HG03175 (cell line): ENCODE measurements at regions not wholly inside any gene's neighbourhood (a gene's known extent, or its start where the extent isn't known, plus 50 kb on each side); places are given as distances from the start of the nearest gene placed in this dataset.

ENCODE experiments used
- ATAC-seq: cut with Tn5 transposase; IDR thresholded peaks from one replicate; pipeline ENCODE4 v1.9.1; 2021; ENCODE audit warnings: mild to moderate bottlenecking, moderate library complexity; ENCODE audit not compliant: unreplicated experiment

DNA sequence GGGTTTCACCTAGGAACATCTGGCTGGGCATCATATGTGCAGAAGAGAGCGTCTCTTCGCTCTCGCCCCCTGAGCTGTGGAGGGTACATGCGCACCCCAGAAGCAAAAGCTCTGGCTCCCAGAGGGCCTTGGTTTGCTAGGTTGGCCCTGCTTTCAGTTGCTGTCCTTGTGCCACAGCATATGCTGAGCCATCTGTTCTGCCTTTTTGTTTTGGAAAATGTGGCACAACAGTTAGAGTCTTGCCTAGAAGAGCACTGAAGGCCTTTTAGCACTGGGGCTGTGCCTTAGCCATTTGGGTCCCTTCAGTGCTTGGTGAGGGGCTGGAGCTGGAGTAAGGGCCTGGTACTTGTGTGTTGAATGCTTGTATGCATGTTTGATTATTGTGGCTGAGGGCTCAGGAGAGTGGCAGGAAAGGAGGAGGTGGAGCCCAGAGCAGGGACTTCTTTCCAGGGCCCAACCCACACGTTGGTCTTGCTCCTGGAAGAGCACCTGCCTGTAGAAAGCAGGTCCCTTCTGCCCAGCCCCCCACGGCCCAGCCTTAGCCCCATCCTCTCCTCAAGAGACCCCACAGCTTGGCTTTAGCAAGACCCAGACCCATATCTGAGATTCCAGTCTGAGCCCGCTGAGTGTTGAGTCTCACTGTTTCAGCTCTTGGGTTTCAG, 113.7 kb downstream of the SLC25A47 start:
- no peak for ATAC-seq

DNA sequence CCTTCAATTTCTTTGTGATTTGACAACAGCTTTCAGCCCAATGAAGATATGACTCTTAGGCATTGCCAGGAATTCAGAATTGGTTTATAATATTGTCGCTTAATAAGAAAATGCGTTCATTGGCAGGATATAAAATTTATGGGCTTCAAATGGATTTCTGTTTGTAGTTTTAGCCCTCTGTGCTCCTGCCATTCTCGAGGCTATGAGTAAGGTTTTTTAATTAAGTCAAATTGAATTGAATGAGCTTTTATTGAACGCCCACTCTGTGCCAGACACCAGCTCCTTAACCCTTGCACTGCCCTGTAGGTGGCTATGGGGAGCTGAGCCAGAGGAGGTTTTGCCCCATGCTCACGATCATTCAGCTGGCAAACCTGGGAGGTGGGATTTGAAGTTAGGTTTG, 115.1 kb downstream of the SLC25A47 start:
- no peak for ATAC-seq

GRCh38 chr14:100438678-100439592, 115.8 kb downstream of the SLC25A47 start:
- no peak for ATAC-seq

DNA sequence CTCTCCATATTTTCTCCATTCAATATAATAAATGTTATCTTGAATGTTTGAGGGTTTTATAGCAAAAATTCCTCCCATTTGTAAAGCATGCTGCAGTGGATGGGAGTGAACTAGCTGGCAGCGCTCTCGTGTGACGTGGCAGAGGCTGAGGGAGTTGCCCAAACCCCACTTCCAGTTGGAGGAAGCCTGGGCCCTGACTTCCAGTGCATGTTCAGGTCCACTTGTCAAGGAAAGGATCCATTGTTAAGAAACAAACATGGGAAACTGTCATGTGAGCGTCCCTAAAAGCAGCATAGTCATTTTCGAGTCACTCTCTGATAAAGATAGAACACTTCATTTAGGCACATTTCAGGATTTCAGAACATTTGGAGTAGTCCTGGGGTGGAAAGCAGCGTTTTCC, 116.6 kb downstream of the SLC25A47 start:
- no peak for ATAC-seq

- ATAC-seq = no peak
Observed at GRCh38 chr14:100440207-100440631, 117.1 kb downstream of the SLC25A47 start.

DNA sequence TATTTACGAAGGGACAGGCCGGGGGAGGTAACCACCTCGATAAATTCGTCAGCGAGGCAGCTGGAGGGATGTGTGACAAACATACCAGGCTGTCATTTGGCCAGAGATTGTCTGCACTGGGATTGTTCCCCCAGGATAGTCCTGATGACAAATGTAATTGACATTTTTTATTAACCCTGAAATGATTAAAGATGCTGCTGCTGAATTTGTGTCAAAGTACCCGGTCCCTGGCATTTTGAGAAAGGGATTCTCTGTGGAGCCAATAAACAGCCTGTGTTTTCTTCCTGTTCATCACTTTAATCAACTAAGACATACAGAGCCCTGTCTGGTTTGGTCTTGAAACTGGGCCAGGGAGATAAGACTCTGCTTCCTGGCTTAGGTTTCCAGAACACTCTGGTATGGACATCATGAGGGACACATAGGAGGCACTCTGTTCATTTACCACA, 117.6 kb downstream of the SLC25A47 start:
- ATAC-seq = no peak

DNA sequence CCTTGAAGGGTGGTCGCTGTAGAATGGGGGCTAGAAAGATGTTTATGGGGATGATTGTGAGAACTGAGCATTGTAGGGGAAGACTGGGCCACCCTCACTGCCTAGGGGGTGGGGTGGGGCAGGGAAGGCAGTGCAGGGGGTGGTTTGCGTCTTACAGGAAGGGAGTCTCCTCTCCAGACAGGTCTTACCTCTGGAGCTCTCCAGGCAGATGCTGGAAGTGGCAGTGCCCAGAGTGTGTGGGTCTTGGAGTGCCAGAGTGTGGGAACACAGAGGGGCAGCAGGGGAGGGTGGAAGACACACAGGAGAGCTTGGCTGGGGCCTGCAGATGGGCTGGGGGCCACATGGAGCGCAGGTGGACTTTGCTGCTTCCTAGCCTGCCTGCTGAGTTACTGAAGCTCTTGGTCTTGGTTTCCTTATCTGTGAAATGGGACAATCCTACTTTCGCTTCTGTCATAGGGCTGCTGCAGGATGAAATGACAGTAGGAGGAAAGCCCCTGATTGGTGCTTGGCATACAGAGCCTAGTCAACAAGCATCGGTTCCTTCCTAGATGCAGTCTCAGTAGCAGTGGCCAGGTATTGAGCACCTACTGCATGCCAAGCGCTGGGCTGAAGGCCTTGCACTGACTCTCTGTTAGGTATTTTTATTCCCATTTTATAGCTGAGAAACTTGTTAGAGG, 118.3 kb downstream of the SLC25A47 start:
- ATAC-seq = no peak

GRCh38 chr14:100442036-100442435, 118.9 kb downstream of the SLC25A47 start:
- no peak for ATAC-seq

DNA sequence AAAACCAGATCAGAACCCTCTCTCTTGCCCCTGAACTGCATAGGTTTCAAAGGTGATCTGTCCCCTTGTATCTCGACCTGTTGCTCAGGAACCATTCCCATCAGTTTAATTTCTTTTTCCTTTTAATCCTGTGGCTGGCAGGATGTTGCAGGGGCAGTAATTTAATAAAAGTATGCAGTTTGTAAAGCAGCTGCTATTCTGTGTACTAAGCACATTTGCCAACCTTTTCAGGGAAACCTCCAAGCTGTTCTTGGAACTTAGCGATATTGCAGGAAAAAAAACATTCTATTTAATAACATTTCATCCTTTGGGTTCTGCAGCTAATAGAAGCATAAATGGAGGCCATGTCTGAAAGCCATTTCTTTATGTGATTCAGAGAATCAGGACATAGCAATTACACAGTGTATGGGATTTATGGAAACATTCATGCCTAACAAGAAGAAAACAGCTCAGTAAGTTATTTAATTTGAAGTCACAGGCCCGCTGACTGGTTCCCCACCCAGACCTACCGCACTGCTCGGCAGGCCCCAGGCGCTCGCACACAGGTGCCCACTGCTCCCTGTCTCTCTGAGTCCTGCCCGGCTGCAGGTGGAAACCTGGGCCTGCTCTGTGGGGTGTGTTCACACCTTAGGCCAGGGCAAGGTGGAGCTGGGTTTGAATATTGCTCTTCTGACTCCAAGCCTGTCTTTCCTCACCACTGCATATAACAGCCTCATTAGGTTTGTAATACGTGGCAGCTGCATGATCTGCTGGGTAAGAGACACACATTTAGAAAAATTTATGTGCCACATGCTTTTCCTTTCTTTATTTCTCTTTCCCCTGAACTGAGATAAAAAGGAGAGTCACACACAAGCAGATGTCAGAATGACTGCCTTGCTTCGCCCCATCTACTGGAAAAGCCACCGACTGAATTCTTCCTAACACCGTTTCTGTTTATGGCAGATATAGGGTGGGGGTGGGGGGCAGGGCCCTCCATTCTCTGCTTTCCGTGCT, 119.7 kb downstream of the SLC25A47 start:
- ATAC-seq = no peak

GRCh38 chr14:100443603-100444002, 120.5 kb downstream of the SLC25A47 start:
- ATAC-seq = no peak

- ATAC-seq = no peak
Observed at GRCh38 chr14:100445436-100446088, 122.4 kb downstream of the SLC25A47 start.

- ATAC-seq = no peak
Observed at GRCh38 chr14:100446572-100446971, 123.4 kb downstream of the SLC25A47 start.

GRCh38 chr14:100448376-100448775, 125.2 kb downstream of the SLC25A47 start:
- ATAC-seq = no peak

DNA sequence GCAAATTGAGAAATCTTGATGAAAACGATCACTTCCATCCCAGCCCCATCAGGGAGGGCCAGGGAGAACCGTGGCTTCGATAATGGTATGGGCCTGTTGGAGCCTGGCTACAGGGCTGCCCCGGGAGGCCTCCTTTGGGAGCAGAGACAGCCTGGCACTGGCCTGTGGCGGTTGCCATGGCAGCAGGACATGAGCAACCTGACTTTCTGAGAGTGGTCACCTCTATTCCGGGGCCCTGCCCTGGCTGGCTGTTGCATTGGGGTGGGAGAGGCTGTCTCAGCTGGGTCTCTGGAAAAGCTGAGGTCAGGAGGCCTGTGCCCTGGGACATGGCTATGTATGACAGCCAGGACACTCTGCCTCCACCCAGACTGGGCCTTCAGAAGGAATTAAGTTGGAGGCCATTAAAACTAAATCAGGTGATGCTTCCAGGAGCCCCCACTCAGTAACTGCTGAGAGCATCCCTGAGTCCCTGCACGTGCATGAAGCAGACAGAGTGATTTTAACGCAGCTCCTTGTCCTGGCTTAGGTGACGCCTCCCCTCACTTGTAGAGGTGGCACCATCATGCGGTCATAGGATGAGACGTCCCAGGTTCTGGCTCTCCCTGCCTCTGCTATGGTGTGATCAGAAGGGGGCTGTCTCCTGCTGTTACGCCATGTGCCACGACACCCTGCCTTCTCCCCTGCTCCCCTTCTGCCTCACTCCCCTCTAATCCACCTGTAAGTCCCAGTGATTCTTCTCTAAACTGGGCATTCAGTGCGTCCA, 126.3 kb downstream of the SLC25A47 start:
- no peak for ATAC-seq

- ATAC-seq = no peak
Observed at GRCh38 chr14:100450049-100450448, 126.9 kb downstream of the SLC25A47 start.

DNA sequence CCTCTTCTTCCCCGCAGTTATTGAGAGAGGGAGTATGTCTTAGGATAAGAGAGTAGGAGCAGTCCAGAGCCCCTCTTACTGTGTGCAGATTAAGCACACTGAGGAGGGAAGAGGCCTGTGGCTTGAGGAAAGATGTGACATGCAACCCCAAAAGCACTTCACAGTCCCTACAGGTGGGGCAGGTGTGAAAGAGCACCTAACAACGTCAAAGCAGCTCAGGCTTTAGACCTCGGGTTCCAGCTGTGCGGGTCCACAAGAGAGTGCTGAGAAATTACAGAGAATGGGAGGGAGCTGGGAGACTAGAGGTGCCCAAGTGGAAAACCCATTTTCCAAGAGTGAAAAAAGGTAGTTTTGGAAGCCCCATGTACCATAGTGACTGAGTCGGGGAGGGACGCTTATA, 127.6 kb downstream of the SLC25A47 start:
- ATAC-seq = no peak

DNA sequence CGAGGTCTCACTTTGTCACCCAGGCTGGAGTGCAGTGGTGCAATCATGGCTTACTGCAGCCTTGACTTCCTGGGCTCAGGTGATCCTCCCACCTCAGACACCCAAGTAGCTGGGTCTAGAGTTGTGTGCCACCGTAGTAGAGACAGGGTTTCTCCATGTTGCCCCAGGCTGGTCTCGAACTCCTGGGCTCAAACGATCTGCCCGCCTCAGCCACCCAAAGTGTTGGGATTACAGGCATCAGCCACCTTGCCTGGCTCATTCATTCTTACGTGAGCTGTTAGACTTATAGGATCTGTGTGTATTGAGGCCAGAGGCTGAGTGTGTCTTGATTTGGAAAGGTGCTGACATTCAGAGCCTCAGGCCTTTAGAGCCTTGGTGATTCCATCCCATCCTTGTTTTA, 128.1 kb downstream of the SLC25A47 start:
- no peak for ATAC-seq

DNA sequence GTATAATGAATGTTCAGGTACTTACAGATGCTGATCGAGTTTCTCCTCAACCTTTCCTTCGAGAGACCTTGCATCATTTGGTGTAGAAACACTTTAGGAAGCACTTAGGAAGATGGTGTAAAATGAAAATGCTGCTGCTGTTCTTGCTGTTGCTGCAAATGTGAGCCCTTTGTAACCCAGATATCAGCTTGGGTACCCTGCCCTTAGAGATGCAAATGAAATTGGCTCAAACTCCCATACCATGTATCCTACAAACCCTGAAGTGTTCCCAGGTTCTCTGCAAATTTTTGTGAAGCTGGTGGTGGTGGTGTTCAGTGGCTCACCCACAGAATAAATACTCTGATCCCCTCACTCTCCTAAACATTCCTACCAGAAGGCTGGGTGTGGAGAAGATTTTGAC, 130.8 kb downstream of the SLC25A47 start:
- ATAC-seq = no peak

- ATAC-seq = no peak
Observed at GRCh38 chr14:100454437-100454836, 131.3 kb downstream of the SLC25A47 start.
